Spinal cord (tissue), 9 donors: ENCODE measurements at regions not wholly inside any gene's neighbourhood (a gene's known extent, or its start where the extent isn't known, plus 50 kb on each side); places are given as distances from the start of the nearest gene placed in this dataset.

Source experiments
- DNase-seq, 6 donors: peaks; one replicate each; pipeline versions ENCODE4 v3.0.0 to v3.0.0-alpha.2; 2013 to 2015; ENCODE audit warnings: low spot score in 6 of 6, low read depth in 4 of 6
- H3K27ac ChIP-seq: one replicate; pipeline ENCODE4 v1.5.1; 2013; ENCODE audit warnings: low read depth, low read length, control low read depth
- H3K27me3 ChIP-seq: one replicate; pipeline ENCODE4 v1.6.1; 2013; ENCODE audit warnings: low read length; ENCODE audit not compliant: control insufficient read depth, insufficient read depth
- H3K36me3 ChIP-seq: one replicate; pipeline ENCODE4 v1.6.1; 2013; ENCODE audit warnings: low read length; ENCODE audit not compliant: control insufficient read depth, insufficient read depth
- H3K4me1 ChIP-seq: one replicate; pipeline ENCODE4 v1.6.1; 2013; ENCODE audit warnings: low read length; ENCODE audit not compliant: control insufficient read depth, insufficient read depth
- H3K4me3 ChIP-seq: one replicate; pipeline ENCODE4 v1.5.1; 2013; ENCODE audit warnings: low read depth, low read length, control low read depth
- H3K9me3 ChIP-seq: one replicate; pipeline ENCODE4 v1.6.1; 2013; ENCODE audit warnings: low read length; ENCODE audit not compliant: control insufficient read depth, insufficient read depth
- WGBS: methylation state at CpG from one replicate; pipeline ENCODE4 v1.1.5; 2013; ENCODE audit warnings: missing lambda C conversion rate; ENCODE audit not compliant: insufficient coverage; 5-methylcytosine and 5-hydroxymethylcytosine counted together
- donor health status: healthy.

GRCh38 chr7:118298771-118299170 is 74.3 kb downstream of the ANKRD7 start:
- H3K27ac ChIP-seq: no peak overlapping the region
- no peaks in the 10 kb centered on the region for H3K9me3 ChIP-seq
- H3K36me3 ChIP-seq: no peaks in the 10 kb centered on the region
- no peaks in the 10 kb centered on the region for H3K27me3 ChIP-seq
- no peaks in the 10 kb centered on the region for H3K4me1 ChIP-seq
- H3K4me3 ChIP-seq: no peak overlapping the region
- no peak for DNase-seq

- no peak overlapping the region for H3K4me3 ChIP-seq
- DNase-seq: no peak
- no peaks in the 10 kb centered on the region for H3K27me3 ChIP-seq
- no peak overlapping the region for H3K27ac ChIP-seq
- no peaks in the 10 kb centered on the region for H3K9me3 ChIP-seq
- no peaks in the 10 kb centered on the region for H3K36me3 ChIP-seq
- no peaks in the 10 kb centered on the region for H3K4me1 ChIP-seq
Observed at GRCh38 chr7:118300177-118300576, 75.7 kb downstream of the ANKRD7 start.

GRCh38 chr7:118304100-118304499 is 79.6 kb downstream of the ANKRD7 start:
- DNase-seq: no peak
- no peaks in the 10 kb centered on the region for H3K9me3 ChIP-seq
- no peaks in the 10 kb centered on the region for H3K27me3 ChIP-seq
- no peaks in the 10 kb centered on the region for H3K4me1 ChIP-seq
- H3K27ac ChIP-seq: no peak overlapping the region
- no CpG with 5 or more reads among the region's 2 CpGs for WGBS
- no peaks in the 10 kb centered on the region for H3K36me3 ChIP-seq
- no peak overlapping the region for H3K4me3 ChIP-seq

- Histone ChIP-seq H3K4me1 (no peaks in the 10 kb centered on the region), H3K27me3 (no peaks in the 10 kb centered on the region), H3K36me3 (no peaks in the 10 kb centered on the region), H3K4me3 (no peak overlapping the region), H3K27ac (no peak overlapping the region), H3K9me3 (no peaks in the 10 kb centered on the region)
- no peak for DNase-seq
- no CpG with 5 or more reads among the region's 1 CpG for WGBS
Observed at GRCh38 chr7:118305671-118306070, 81.2 kb downstream of the ANKRD7 start.

- Histone ChIP-seq H3K27me3 (no peaks in the 10 kb centered on the region), H3K4me1 (no peaks in the 10 kb centered on the region), H3K9me3 (no peaks in the 10 kb centered on the region), H3K4me3 (no peak overlapping the region), H3K27ac (no peak overlapping the region), H3K36me3 (no peaks in the 10 kb centered on the region)
- DNase-seq: no peak
- WGBS: 94% methylated on average over 2 of the region's 2 CpGs
Observed at GRCh38 chr7:118306771-118307170, 82.3 kb downstream of the ANKRD7 start.

DNA sequence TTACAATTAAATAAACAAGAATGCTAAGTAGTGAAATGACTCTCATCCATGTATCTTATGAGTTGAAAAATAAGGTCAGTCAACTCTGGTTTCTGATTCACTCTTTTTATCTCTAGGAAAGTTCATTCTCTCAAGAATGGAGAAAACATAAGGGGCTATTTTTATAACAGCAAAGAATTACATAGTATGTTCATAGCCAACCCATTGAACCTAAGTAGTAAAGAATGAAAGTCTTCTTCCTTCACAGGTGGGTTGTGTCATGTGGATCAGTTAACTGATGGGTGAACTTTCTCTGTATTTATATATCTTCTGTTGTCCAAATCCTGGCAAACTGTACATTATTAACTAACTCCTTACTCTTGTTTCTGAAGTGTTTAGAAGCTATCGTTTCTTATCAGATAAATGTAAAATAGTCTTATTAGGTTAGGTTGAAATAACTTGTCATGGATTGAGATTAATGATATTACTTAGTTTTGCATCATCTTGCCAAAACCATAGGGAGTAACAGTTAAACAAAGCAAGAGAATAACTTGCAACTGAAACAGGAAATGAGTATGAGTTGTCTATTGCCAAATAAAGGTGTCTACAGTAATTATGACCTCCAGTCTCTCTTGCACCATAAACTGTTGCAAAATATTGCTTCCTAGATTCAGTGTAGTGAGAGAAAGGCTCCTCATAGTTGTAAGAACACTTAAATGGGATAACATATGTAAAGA is 86.8 kb downstream of the ANKRD7 start:
- no peak for DNase-seq
- Histone ChIP-seq H3K36me3 (no peaks in the 10 kb centered on the region), H3K27me3 (no peaks in the 10 kb centered on the region), H3K27ac (no peak overlapping the region), H3K9me3 (no peaks in the 10 kb centered on the region), H3K4me3 (no peak overlapping the region), H3K4me1 (no peaks in the 10 kb centered on the region)
- WGBS: no CpG with 5 or more reads among the region's 1 CpG

DNA sequence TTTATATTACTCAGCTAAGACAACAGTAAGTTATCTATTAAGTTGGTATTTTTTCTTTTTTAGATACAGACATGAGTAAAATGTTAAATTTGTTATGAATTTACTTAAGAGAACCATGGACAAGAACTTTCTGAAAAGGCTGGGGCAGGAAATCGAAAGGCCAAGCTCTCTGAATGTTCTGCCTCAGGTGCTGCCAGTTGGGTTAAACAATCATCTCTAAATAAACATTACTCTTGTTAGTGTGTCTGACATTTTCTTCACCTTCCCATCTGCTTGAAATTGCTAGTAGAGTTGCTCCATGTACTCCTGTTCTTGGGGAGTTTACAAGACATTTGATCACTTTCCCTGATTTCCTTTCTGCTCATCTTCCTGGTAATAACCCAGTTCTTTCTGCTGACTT is 87.5 kb downstream of the ANKRD7 start:
- H3K27me3 ChIP-seq: no peaks in the 10 kb centered on the region
- no CpG with 5 or more reads among the region's 1 CpG for WGBS
- H3K36me3 ChIP-seq: no peaks in the 10 kb centered on the region
- no peak overlapping the region for H3K4me3 ChIP-seq
- no peak for DNase-seq
- H3K9me3 ChIP-seq: no peaks in the 10 kb centered on the region
- no peaks in the 10 kb centered on the region for H3K4me1 ChIP-seq
- H3K27ac ChIP-seq: no peak overlapping the region

- no peak overlapping the region for H3K27ac ChIP-seq
- H3K36me3 ChIP-seq: no peaks in the 10 kb centered on the region
- no CpG with 5 or more reads among the region's 1 CpG for WGBS
- H3K9me3 ChIP-seq: no peaks in the 10 kb centered on the region
- DNase-seq: no peak
- H3K27me3 ChIP-seq: no peaks in the 10 kb centered on the region
- H3K4me3 ChIP-seq: no peak overlapping the region
- H3K4me1 ChIP-seq: no peaks in the 10 kb centered on the region
Observed at GRCh38 chr7:118312966-118313365, 88.5 kb downstream of the ANKRD7 start.

- H3K27me3 ChIP-seq: no peaks in the 10 kb centered on the region
- WGBS: 96% methylated on average over 4 of the region's 4 CpGs
- DNase-seq: no peak
Observed at GRCh38 chr7:118324790-118325449, 100.4 kb downstream of the ANKRD7 start.

DNA sequence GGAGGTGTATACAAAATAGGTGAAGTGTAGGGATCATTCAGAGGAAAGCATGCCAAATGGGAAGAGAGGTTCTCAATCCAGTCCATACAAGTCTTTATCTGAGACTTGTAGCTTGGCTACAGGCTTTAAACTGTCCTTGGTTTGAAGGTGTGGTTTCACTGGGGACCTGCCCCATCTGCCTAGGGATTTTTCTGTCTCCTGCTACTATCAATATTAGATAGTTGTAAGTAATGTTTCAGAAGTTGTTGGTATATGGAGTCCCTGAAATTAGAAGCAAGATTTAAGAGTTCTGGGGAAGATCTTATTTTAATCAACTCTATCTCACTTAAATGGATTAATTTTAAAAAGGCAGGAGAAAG is 100.9 kb downstream of the ANKRD7 start:
- Histone ChIP-seq H3K27ac (no peak overlapping the region), H3K9me3 (no peaks in the 10 kb centered on the region), H3K27me3 (no peaks in the 10 kb centered on the region), H3K36me3 (no peaks in the 10 kb centered on the region), H3K4me1 (no peaks in the 10 kb centered on the region), H3K4me3 (no peak overlapping the region)
- no peak for DNase-seq

More at GRCh38 chr7:118324790-118325449, 100.4 kb downstream of the ANKRD7 start:
- no peak overlapping the region for H3K4me3 ChIP-seq
- H3K27ac ChIP-seq: no peak overlapping the region
- no peaks in the 10 kb centered on the region for H3K4me1 ChIP-seq
- no peaks in the 10 kb centered on the region for H3K36me3 ChIP-seq
- H3K9me3 ChIP-seq: no peaks in the 10 kb centered on the region
